ES-I3 (cell line): ENCODE measurements at regions not wholly inside any gene's neighbourhood (a gene's known extent, or its start where the extent isn't known, plus 50 kb on each side); places are given as distances from the start of the nearest gene placed in this dataset.

Source experiments
- H3K36me3 ChIP-seq: 2 replicates; pipeline ENCODE4 v1.6.1; 2013; ENCODE audit warnings: mild to moderate bottlenecking, low read length, control low read depth, moderate library complexity; ENCODE audit not compliant: insufficient read depth
- H3K4me1 ChIP-seq: 2 replicates; pipeline ENCODE4 v1.6.1; 2013; ENCODE audit warnings: mild to moderate bottlenecking, control low read depth, low read length; ENCODE audit not compliant: insufficient read depth
- H3K9ac ChIP-seq: 2 replicates; pipeline ENCODE4 v1.6.1; 2013; ENCODE audit warnings: low read depth, mild to moderate bottlenecking, low read length, moderate library complexity
- H3K9me3 ChIP-seq: 2 replicates; pipeline ENCODE4 v1.6.1; 2013; ENCODE audit warnings: mild to moderate bottlenecking, low read length, moderate library complexity; ENCODE audit not compliant: control insufficient read depth, insufficient read depth

GRCh38 chr6:12507636-12508035 lies 208.9 kb upstream of the PHACTR1 start:
- peaks cover 5% of the 10 kb centered on the region; the same call in 1 of the 2 replicates for H3K4me1 ChIP-seq
- H3K9ac ChIP-seq: no peak overlapping the region
- no peaks in the 10 kb centered on the region for H3K9me3 ChIP-seq
- no peaks in the 10 kb centered on the region for H3K36me3 ChIP-seq

GRCh38 chr6:12508553-12508952 lies 208.0 kb upstream of the PHACTR1 start:
- H3K9me3 ChIP-seq: no peaks in the 10 kb centered on the region
- no peak overlapping the region for H3K9ac ChIP-seq
- peaks cover 5% of the 10 kb centered on the region; the same call in 1 of the 2 replicates for H3K4me1 ChIP-seq
- no peaks in the 10 kb centered on the region for H3K36me3 ChIP-seq

- Histone ChIP-seq H3K36me3 (no peaks in the 10 kb centered on the region), H3K9me3 (no peaks in the 10 kb centered on the region), H3K4me1 (peaks cover 5% of the 10 kb centered on the region; the same call in 1 of the 2 replicates), H3K9ac (no peak overlapping the region)
Observed at GRCh38 chr6:12509060-12509459, 207.5 kb upstream of the PHACTR1 start.

- H3K4me1 ChIP-seq: no peaks in the 10 kb centered on the region
- H3K9me3 ChIP-seq: no peaks in the 10 kb centered on the region
- no peaks in the 10 kb centered on the region for H3K36me3 ChIP-seq
- H3K9ac ChIP-seq: no peak overlapping the region
Observed at GRCh38 chr6:12516070-12516469, 200.5 kb upstream of the PHACTR1 start.

- Histone ChIP-seq H3K9ac (no peak overlapping the region), H3K9me3 (0 out of 2 replicates have a peak, but pooled peaks cover 3% of the 10 kb centered on the region), H3K4me1 (no peaks in the 10 kb centered on the region), H3K36me3 (no peaks in the 10 kb centered on the region)
Observed at GRCh38 chr6:12522347-12522746, 194.2 kb upstream of the PHACTR1 start.

- H3K4me1 ChIP-seq: no peaks in the 10 kb centered on the region
- 0 out of 2 replicates have a peak, but pooled peaks cover 3% of the 10 kb centered on the region for H3K9me3 ChIP-seq
- H3K9ac ChIP-seq: no peak overlapping the region
- H3K36me3 ChIP-seq: no peaks in the 10 kb centered on the region
Observed at GRCh38 chr6:12523726-12524125, 192.8 kb upstream of the PHACTR1 start.

GRCh38 chr6:12525276-12525675 lies 191.3 kb upstream of the PHACTR1 start:
- no peaks in the 10 kb centered on the region for H3K36me3 ChIP-seq
- no peaks in the 10 kb centered on the region for H3K4me1 ChIP-seq
- H3K9ac ChIP-seq: no peak overlapping the region
- H3K9me3 ChIP-seq: 0 out of 2 replicates have a peak, but pooled peaks cover 3% of the 10 kb centered on the region

GRCh38 chr6:12527339-12527738 lies 189.2 kb upstream of the PHACTR1 start:
- Histone ChIP-seq H3K4me1 (no peaks in the 10 kb centered on the region), H3K9ac (no peak overlapping the region), H3K9me3 (0 out of 2 replicates have a peak, but pooled peaks cover 3% of the 10 kb centered on the region), H3K36me3 (no peaks in the 10 kb centered on the region)

GRCh38 chr6:12528136-12528535 lies 188.4 kb upstream of the PHACTR1 start:
- H3K9me3 ChIP-seq: 0 out of 2 replicates have a peak, but pooled peaks cover 3% of the 10 kb centered on the region
- H3K4me1 ChIP-seq: no peaks in the 10 kb centered on the region
- no peaks in the 10 kb centered on the region for H3K36me3 ChIP-seq
- H3K9ac ChIP-seq: no peak overlapping the region

- H3K9ac ChIP-seq: no peak overlapping the region
- H3K4me1 ChIP-seq: no peaks in the 10 kb centered on the region
- H3K36me3 ChIP-seq: no peaks in the 10 kb centered on the region
- H3K9me3 ChIP-seq: 0 out of 2 replicates have a peak, but pooled peaks cover 3% of the 10 kb centered on the region
Observed at GRCh38 chr6:12528581-12529363, 187.8 kb upstream of the PHACTR1 start.

GRCh38 chr6:12529364-12530019 lies 187.1 kb upstream of the PHACTR1 start:
- Histone ChIP-seq H3K9me3 (no peaks in the 10 kb centered on the region), H3K36me3 (no peaks in the 10 kb centered on the region), H3K4me1 (no peaks in the 10 kb centered on the region), H3K9ac (no peak overlapping the region)

- H3K36me3 ChIP-seq: no peaks in the 10 kb centered on the region
- H3K4me1 ChIP-seq: no peaks in the 10 kb centered on the region
- no peaks in the 10 kb centered on the region for H3K9me3 ChIP-seq
- no peak overlapping the region for H3K9ac ChIP-seq
Observed at GRCh38 chr6:12530345-12530744, 186.2 kb upstream of the PHACTR1 start.

GRCh38 chr6:12533586-12533985 lies 183.0 kb upstream of the PHACTR1 start:
- Histone ChIP-seq H3K9ac (no peak overlapping the region), H3K4me1 (peaks cover 6% of the 10 kb centered on the region; the same call in 1 of the 2 replicates), H3K9me3 (no peaks in the 10 kb centered on the region), H3K36me3 (no peaks in the 10 kb centered on the region)

GRCh38 chr6:12534069-12534853 lies 182.3 kb upstream of the PHACTR1 start:
- Histone ChIP-seq H3K9me3 (no peaks in the 10 kb centered on the region), H3K4me1 (peaks cover 6% of the 10 kb centered on the region; the same call in 1 of the 2 replicates), H3K36me3 (no peaks in the 10 kb centered on the region), H3K9ac (no peak overlapping the region)
